ENCODE measurements at regions not wholly inside any gene's neighbourhood (a gene's known extent, or its start where the extent isn't known, plus 50 kb on each side); places are given as distances from the start of the nearest gene placed in this dataset.
"Not testable (repeated sequence)": the region's sequence is repeated elsewhere in the genome, so short reads cannot be mapped to it uniquely, and the experiment has no call there.

GRCh38 chr4:131762234-131762633 lies 1386.9 kb upstream of the PCDH10 start:
- no CpG with 5 or more reads among the region's 35 CpGs for WGBS (ENCODE audit: insufficient coverage)
- H3K27ac Mint-ChIP-seq; H3K9ac ChIP-seq (ENCODE audit: insufficient read depth, low read length, poor library complexity, severe bottlenecking); H3K36me3 Mint-ChIP-seq; H3K4me1 Mint-ChIP-seq; H3K4me3 Mint-ChIP-seq; DNase-seq; H3K4me3 ChIP-seq (replicated peaks in 1 of 3; ENCODE audit: low read depth in 2 of 3, low read length in 3 of 3); H2AFZ ChIP-seq (ENCODE audit: insufficient read depth, low read depth, low read length, poor library complexity, severe bottlenecking); H3K27me3 Mint-ChIP-seq (ENCODE audit: low read depth in 3 of 3); H3K36me3 ChIP-seq (replicated peaks in 1 of 2; ENCODE audit: control insufficient read depth in 1 of 2, insufficient read depth in 2 of 2, low read length in 2 of 2); H3K27me3 ChIP-seq (ENCODE audit: control insufficient read depth in 2 of 2, insufficient read depth in 2 of 2, low read length in 2 of 2); intact Hi-C loops (cut with micrococcal nuclease); H3K4me2 ChIP-seq (replicated peaks; ENCODE audit: extremely low read depth, low read length, poor library complexity, severe bottlenecking); H3K27ac ChIP-seq (ENCODE audit: low read depth in 1 of 2, low read length in 2 of 2); H3K4me1 ChIP-seq (ENCODE audit: control insufficient read depth in 1 of 2, insufficient read depth in 2 of 2, low read length in 2 of 2); H3K79me2 ChIP-seq (ENCODE audit: insufficient read depth, low read length); H4K20me1 ChIP-seq (ENCODE audit: insufficient read depth, low read length): not testable (repeated sequence)
- peaks cover 0 to 18% (median 15%) of the 10 kb centered on the region in 7 donors for H3K9me3 Mint-ChIP-seq
- H3K9me3 ChIP-seq (replicated peaks in 1 of 2; ENCODE audit: control insufficient read depth in 1 of 2, insufficient read depth in 1 of 2, low read length in 2 of 2) = peaks cover 9 to 10% of the 10 kb centered on the region in 2 donors

GRCh38 chr4:131764730-131765129 lies 1384.4 kb upstream of the PCDH10 start:
- intact Hi-C loops (cut with micrococcal nuclease) = no loop called here
- no peaks in the 10 kb centered on the region for H4K20me1 ChIP-seq (ENCODE audit: insufficient read depth, low read length)
- Mint-ChIP-seq H3K4me1 (no peaks in the 10 kb centered on the region), H3K27me3 (ENCODE audit: low read depth in 3 of 3) (no peaks in the 10 kb centered on the region), H3K27ac (no peak overlapping the region), H3K4me3 (no peak overlapping the region), H3K36me3 (no peaks in the 10 kb centered on the region), H3K9me3 (peaks cover 0 to 18% (median 15%) of the 10 kb centered on the region in 7 donors)
- no peaks in the 10 kb centered on the region for H3K4me1 ChIP-seq (ENCODE audit: control insufficient read depth in 1 of 2, insufficient read depth in 2 of 2, low read length in 2 of 2)
- no peak overlapping the region for H2AFZ ChIP-seq (ENCODE audit: insufficient read depth, low read depth, low read length, poor library complexity, severe bottlenecking)
- DNase-seq = peak in 1 of 3 donors; percentile 1
- H3K4me2 ChIP-seq (replicated peaks; ENCODE audit: extremely low read depth, low read length, poor library complexity, severe bottlenecking) = no peak overlapping the region
- H3K9ac ChIP-seq (ENCODE audit: insufficient read depth, low read length, poor library complexity, severe bottlenecking) = no peak overlapping the region
- H3K27ac ChIP-seq (ENCODE audit: low read depth in 1 of 2, low read length in 2 of 2) = no peak overlapping the region
- H3K4me3 ChIP-seq (replicated peaks in 1 of 3; ENCODE audit: low read depth in 2 of 3, low read length in 3 of 3) = no peak overlapping the region
- H3K79me2 ChIP-seq (ENCODE audit: insufficient read depth, low read length) = no peaks in the 10 kb centered on the region
- H3K9me3 ChIP-seq (replicated peaks in 1 of 2; ENCODE audit: control insufficient read depth in 1 of 2, insufficient read depth in 1 of 2, low read length in 2 of 2) = peaks cover 9 to 10% of the 10 kb centered on the region in 2 donors
- WGBS (ENCODE audit: insufficient coverage) = 97% methylated on average over 28 of the region's 28 CpGs
- no peaks in the 10 kb centered on the region for H3K27me3 ChIP-seq (ENCODE audit: control insufficient read depth in 2 of 2, insufficient read depth in 2 of 2, low read length in 2 of 2)
- H3K36me3 ChIP-seq (replicated peaks in 1 of 2; ENCODE audit: control insufficient read depth in 1 of 2, insufficient read depth in 2 of 2, low read length in 2 of 2) = no peaks in the 10 kb centered on the region
- no peak for TF ChIP-seq CTCF (IDR thresholded peaks at IDR 0.05)

- DNase-seq; H3K4me1 Mint-ChIP-seq; H3K4me3 Mint-ChIP-seq; intact Hi-C loops (cut with micrococcal nuclease); H3K79me2 ChIP-seq (ENCODE audit: insufficient read depth, low read length); H2AFZ ChIP-seq (ENCODE audit: insufficient read depth, low read depth, low read length, poor library complexity, severe bottlenecking); H3K4me2 ChIP-seq (replicated peaks; ENCODE audit: extremely low read depth, low read length, poor library complexity, severe bottlenecking); H3K9ac ChIP-seq (ENCODE audit: insufficient read depth, low read length, poor library complexity, severe bottlenecking); H3K4me3 ChIP-seq (replicated peaks in 1 of 3; ENCODE audit: low read depth in 2 of 3, low read length in 3 of 3); H3K4me1 ChIP-seq (ENCODE audit: control insufficient read depth in 1 of 2, insufficient read depth in 2 of 2, low read length in 2 of 2); H3K27me3 Mint-ChIP-seq (ENCODE audit: low read depth in 3 of 3); H3K27ac ChIP-seq (ENCODE audit: low read depth in 1 of 2, low read length in 2 of 2); H3K9me3 Mint-ChIP-seq; H3K36me3 Mint-ChIP-seq; H3K36me3 ChIP-seq (replicated peaks in 1 of 2; ENCODE audit: control insufficient read depth in 1 of 2, insufficient read depth in 2 of 2, low read length in 2 of 2); H3K9me3 ChIP-seq (replicated peaks in 1 of 2; ENCODE audit: control insufficient read depth in 1 of 2, insufficient read depth in 1 of 2, low read length in 2 of 2); H3K27ac Mint-ChIP-seq; H4K20me1 ChIP-seq (ENCODE audit: insufficient read depth, low read length); H3K27me3 ChIP-seq (ENCODE audit: control insufficient read depth in 2 of 2, insufficient read depth in 2 of 2, low read length in 2 of 2): not testable (repeated sequence)
- WGBS (ENCODE audit: insufficient coverage) = no CpG with 5 or more reads among the region's 3 CpGs
Observed at GRCh38 chr4:131774382-131774781, 1374.7 kb upstream of the PCDH10 start.

GRCh38 chr4:131810565-131810964 lies 1338.5 kb upstream of the PCDH10 start:
- H4K20me1 ChIP-seq (ENCODE audit: insufficient read depth, low read length); H3K27ac Mint-ChIP-seq; H3K27me3 ChIP-seq (ENCODE audit: control insufficient read depth in 2 of 2, insufficient read depth in 2 of 2, low read length in 2 of 2); H3K9me3 ChIP-seq (replicated peaks in 1 of 2; ENCODE audit: control insufficient read depth in 1 of 2, insufficient read depth in 1 of 2, low read length in 2 of 2); H3K79me2 ChIP-seq (ENCODE audit: insufficient read depth, low read length); H3K4me3 ChIP-seq (replicated peaks in 1 of 3; ENCODE audit: low read depth in 2 of 3, low read length in 3 of 3); H3K4me2 ChIP-seq (replicated peaks; ENCODE audit: extremely low read depth, low read length, poor library complexity, severe bottlenecking); DNase-seq; H3K36me3 ChIP-seq (replicated peaks in 1 of 2; ENCODE audit: control insufficient read depth in 1 of 2, insufficient read depth in 2 of 2, low read length in 2 of 2); H3K9ac ChIP-seq (ENCODE audit: insufficient read depth, low read length, poor library complexity, severe bottlenecking); intact Hi-C loops (cut with micrococcal nuclease); H2AFZ ChIP-seq (ENCODE audit: insufficient read depth, low read depth, low read length, poor library complexity, severe bottlenecking); H3K4me3 Mint-ChIP-seq; H3K4me1 ChIP-seq (ENCODE audit: control insufficient read depth in 1 of 2, insufficient read depth in 2 of 2, low read length in 2 of 2); H3K36me3 Mint-ChIP-seq; H3K27ac ChIP-seq (ENCODE audit: low read depth in 1 of 2, low read length in 2 of 2); H3K4me1 Mint-ChIP-seq; H3K27me3 Mint-ChIP-seq (ENCODE audit: low read depth in 3 of 3): not testable (repeated sequence)
- peaks cover 0 to 10% (median 3%) of the 10 kb centered on the region in 7 donors for H3K9me3 Mint-ChIP-seq
- WGBS (ENCODE audit: insufficient coverage) = no CpG with 5 or more reads among the region's 3 CpGs
